Esophagus squamous epithelium (tissue), 5 donors: ENCODE measurements at regions not wholly inside any gene's neighbourhood (a gene's known extent, or its start where the extent isn't known, plus 50 kb on each side); places are given as distances from the start of the nearest gene placed in this dataset.

Source experiments
- DNase-seq: peaks from one replicate; lab custom pipeline; 2025; lab: John Stamatoyannopoulos, UW
- H3K27ac ChIP-seq, 4 donors: fragments of 200-600 bp; sonication (generic); one replicate each; pipeline ENCODE4 v1.5.1; 2016 to 2019; ENCODE audit warnings: mild to moderate bottlenecking in 1 of 4
- H3K27me3 ChIP-seq, 4 donors: fragments of 200-600 bp; sonication (generic); 1 replicate in 3 of 4; 2 replicates in 1 of 4; pipeline versions ENCODE4 v1.5.1 to v1.6.0; 2017 to 2021; ENCODE audit warnings: antibody characterized with exemption in 1 of 4
- H3K36me3 ChIP-seq, 3 donors: fragments of 200-600 bp; sonication (generic); one replicate each; pipeline ENCODE4 v1.5.1; 2016 to 2019
- H3K4me1 ChIP-seq, 3 donors: fragments of 200-600 bp; sonication (generic); one replicate each; pipeline ENCODE4 v1.5.1; 2017 to 2019
- H3K4me3 ChIP-seq, 4 donors: fragments of 200-600 bp; sonication (generic); 1 replicate in 3 of 4; 2 replicates in 1 of 4; pipeline ENCODE4 v1.5.1; 2016 to 2019; ENCODE audit warnings: mild to moderate bottlenecking in 2 of 4, moderate library complexity in 1 of 4
- H3K9me3 ChIP-seq, 3 donors: fragments of 200-600 bp; sonication (generic); one replicate each; pipeline ENCODE4 v1.5.1; 2016 to 2019
- POLR2A ChIP-seq, 4 donors: fragments of 450-650 bp; IDR thresholded peaks; one replicate each; pipeline ENCODE4 v1.6.1; 2017; ENCODE audit warnings: antibody characterized with exemption in 4 of 4, mild to moderate bottlenecking in 4 of 4, moderate library complexity in 3 of 4
- WGBS, 2 donors: methylation state at CpG; one replicate each; pipeline ENCODE4 v1.1.5; 2018; 5-methylcytosine and 5-hydroxymethylcytosine counted together
- intact Hi-C: fragments of 100-400 bp; cut with DNase I; formaldehyde crosslinking; loops from one replicate; pipeline ENCODE4 v1.15.0; 2022
- TF ChIP-seq, protein P1 (sequence below), 6 experiments: fragments of 450-650 bp in 4 of 6; fragments of 200-600 bp in 2 of 6; sonication (generic) in 2 of 6; IDR thresholded peaks; one replicate each; pipeline ENCODE4 v1.5.1; 2016 to 2019; ENCODE audit warnings: antibody characterized with exemption in 6 of 6, mild to moderate bottlenecking in 4 of 6, moderate library complexity in 4 of 6
- donor health status: DM: yes; HTN: yes; CAD: no.

DNA sequence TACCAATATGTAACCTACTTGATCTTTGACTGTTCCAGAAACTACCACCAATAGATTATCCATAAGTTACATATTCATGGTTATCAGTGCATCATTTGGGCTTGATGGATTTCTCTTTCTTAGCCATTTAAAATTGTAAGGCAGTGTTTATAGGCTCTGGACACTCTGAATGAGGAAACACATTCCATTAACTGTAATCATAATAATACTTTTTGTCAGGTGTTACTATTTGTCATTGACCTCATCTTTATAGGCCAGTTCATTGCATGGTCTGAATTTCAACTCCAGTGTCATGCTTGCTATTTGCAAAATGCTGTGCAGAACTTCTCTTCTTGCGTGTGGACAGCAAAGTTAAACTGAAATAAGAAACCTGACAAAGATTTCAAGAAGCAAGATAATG is 1340.2 kb upstream of the ZEB2 start:
- Histone ChIP-seq H3K4me1 (no peaks in the 10 kb centered on the region), H3K27ac (no peak overlapping the region), H3K4me3 (no peak overlapping the region), H3K27me3 (no peaks in the 10 kb centered on the region), H3K9me3 (no peaks in the 10 kb centered on the region), H3K36me3 (no peaks in the 10 kb centered on the region)
- no peak for DNase-seq
- intact Hi-C loops, result no loop called here
- TF ChIP-seq, protein P1, sequence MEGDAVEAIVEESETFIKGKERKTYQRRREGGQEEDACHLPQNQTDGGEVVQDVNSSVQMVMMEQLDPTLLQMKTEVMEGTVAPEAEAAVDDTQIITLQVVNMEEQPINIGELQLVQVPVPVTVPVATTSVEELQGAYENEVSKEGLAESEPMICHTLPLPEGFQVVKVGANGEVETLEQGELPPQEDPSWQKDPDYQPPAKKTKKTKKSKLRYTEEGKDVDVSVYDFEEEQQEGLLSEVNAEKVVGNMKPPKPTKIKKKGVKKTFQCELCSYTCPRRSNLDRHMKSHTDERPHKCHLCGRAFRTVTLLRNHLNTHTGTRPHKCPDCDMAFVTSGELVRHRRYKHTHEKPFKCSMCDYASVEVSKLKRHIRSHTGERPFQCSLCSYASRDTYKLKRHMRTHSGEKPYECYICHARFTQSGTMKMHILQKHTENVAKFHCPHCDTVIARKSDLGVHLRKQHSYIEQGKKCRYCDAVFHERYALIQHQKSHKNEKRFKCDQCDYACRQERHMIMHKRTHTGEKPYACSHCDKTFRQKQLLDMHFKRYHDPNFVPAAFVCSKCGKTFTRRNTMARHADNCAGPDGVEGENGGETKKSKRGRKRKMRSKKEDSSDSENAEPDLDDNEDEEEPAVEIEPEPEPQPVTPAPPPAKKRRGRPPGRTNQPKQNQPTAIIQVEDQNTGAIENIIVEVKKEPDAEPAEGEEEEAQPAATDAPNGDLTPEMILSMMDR (IDR thresholded peaks at IDR 0.05), result no peak
- no peak for TF ChIP-seq POLR2A (IDR thresholded peaks at IDR 0.05)
- WGBS, 2 donors, result 77 to 88% methylated on average over 1 of the region's 1 CpG

DNA sequence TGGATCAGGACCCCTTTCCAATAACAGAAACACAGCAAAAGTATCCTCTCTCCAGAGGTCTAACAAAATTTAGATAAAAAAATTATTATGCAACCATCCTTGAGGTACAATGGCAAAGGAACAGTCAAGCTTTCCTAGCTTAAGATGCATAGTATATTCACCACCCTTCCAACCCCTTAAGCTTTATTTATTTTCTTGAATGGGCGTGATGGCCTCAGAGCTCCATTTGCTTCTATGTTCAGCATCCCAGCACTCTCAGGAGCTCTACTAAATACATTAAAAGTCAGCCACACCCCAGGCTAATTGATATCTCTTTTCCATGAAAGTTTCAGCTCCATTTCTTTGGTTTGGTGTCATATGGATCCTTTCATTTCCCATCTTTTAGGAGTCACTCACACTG is 1335.2 kb upstream of the ZEB2 start:
- H3K9me3 ChIP-seq, result no peaks in the 10 kb centered on the region
- H3K4me3 ChIP-seq, result no peak overlapping the region
- WGBS, 2 donors, result 81 to 93% methylated on average over 1 of the region's 1 CpG
- no peaks in the 10 kb centered on the region for H3K27me3 ChIP-seq
- no peak overlapping the region for H3K27ac ChIP-seq
- DNase-seq, result no peak
- intact Hi-C loops, result no loop called here
- H3K36me3 ChIP-seq, result no peaks in the 10 kb centered on the region
- H3K4me1 ChIP-seq, result no peaks in the 10 kb centered on the region
- no peak for TF ChIP-seq POLR2A (IDR thresholded peaks at IDR 0.05)
- TF ChIP-seq, protein P1 (IDR thresholded peaks at IDR 0.05), result no peak

DNA sequence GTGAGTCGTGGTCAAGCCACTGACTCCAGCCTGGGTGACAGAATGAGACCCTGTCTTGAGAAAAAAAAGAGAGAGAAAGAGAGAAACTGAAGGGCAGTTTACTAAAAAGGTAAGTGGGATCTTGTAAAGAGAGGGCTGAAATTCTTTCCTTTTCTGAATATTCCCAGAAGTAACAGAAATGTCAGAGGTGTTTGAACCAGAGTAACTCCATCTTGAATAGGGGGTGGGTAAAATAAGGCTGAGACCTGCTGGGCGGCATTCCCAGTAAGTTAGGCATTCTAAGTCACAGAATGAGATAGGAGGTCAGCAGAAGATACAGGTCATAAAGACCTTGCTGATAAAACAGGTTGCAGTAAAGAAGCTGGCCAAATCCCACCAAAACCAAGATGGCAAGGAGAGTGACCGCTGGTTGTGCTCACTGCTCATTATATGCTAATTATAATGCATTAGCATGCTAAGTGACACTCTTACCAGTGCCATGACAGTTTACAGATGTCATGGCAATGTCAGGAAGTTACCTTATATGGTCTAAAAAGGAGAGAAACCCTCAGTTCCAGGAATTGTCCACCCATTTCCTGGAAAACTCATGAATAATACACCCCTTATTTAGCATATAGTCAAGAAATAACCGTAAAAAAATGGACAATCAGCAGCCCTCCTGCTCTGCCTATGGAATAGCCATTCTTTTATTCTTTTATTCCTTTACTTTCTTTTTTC is 1334.3 kb upstream of the ZEB2 start:
- no peak overlapping the region for H3K4me3 ChIP-seq
- no peaks in the 10 kb centered on the region for H3K36me3 ChIP-seq
- TF ChIP-seq, protein P1 (IDR thresholded peaks at IDR 0.05), result no peak
- TF ChIP-seq POLR2A (IDR thresholded peaks at IDR 0.05), result no peak
- no peaks in the 10 kb centered on the region for H3K4me1 ChIP-seq
- intact Hi-C loops, result no loop called here
- no peak overlapping the region for H3K27ac ChIP-seq
- no peaks in the 10 kb centered on the region for H3K9me3 ChIP-seq
- no peaks in the 10 kb centered on the region for H3K27me3 ChIP-seq
- DNase-seq, result no peak
- 85 to 92% methylated on average over 4 of the region's 4 CpGs for WGBS, 2 donors

DNA sequence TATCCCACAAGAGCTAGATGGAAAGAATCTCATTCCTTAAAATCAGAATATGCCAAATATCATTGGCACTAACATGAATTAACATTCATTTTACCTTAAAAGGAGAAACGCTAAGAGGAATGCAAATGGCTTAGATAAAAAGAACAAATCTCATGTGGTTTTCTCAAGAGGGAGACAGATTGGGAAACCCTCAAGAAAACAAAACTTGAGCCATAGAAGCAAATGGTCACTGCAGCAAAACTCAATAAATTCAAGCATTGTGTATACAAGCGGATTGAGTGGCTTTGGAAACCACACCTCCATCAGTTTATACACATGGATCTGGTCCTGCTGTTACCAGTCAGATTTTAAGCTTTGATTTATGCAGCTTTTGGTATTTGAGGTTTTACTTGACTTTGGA is 1331.8 kb upstream of the ZEB2 start:
- no peaks in the 10 kb centered on the region for H3K27me3 ChIP-seq
- no peak overlapping the region for H3K4me3 ChIP-seq
- intact Hi-C loops, result no loop called here
- no peaks in the 10 kb centered on the region for H3K9me3 ChIP-seq
- H3K27ac ChIP-seq, result peak overlapping the region in 1 of 4 donors; percentile 7
- DNase-seq, result no peak
- no peaks in the 10 kb centered on the region for H3K36me3 ChIP-seq
- no peaks in the 10 kb centered on the region for H3K4me1 ChIP-seq
- 78 to 82% methylated on average over 2 of the region's 2 CpGs for WGBS, 2 donors
- TF ChIP-seq, protein P1 (IDR thresholded peaks at IDR 0.05), result no peak
- no peak for TF ChIP-seq POLR2A (IDR thresholded peaks at IDR 0.05)

DNA sequence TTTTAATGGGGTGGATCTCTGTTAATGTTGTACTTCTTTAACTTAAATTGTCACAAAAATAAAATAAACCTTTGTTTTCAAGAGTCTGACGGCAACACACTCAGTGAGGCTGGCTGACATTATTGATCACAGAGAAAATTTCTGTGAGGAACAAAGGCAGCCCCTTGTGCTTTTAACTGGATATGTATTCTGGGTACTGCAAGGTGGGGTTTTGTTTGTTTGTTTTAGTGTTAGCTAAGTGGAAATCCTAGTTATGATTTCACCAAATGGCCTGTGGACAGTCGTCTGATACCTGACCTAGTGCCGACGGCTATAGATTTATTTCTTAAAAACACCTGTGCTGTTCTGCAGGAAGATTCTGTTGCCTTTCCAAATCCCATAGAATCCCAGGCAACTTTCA is 1329.5 kb upstream of the ZEB2 start:
- no peak for DNase-seq
- Histone ChIP-seq H3K36me3 (no peaks in the 10 kb centered on the region), H3K27me3 (no peaks in the 10 kb centered on the region), H3K27ac (no peak overlapping the region), H3K4me3 (no peak overlapping the region), H3K9me3 (no peaks in the 10 kb centered on the region), H3K4me1 (no peaks in the 10 kb centered on the region)
- 88 to 92% methylated on average over 4 of the region's 4 CpGs for WGBS, 2 donors
- intact Hi-C loops, result no loop called here
- TF ChIP-seq, protein P1 (IDR thresholded peaks at IDR 0.05), result no peak
- no peak for TF ChIP-seq POLR2A (IDR thresholded peaks at IDR 0.05)
